ENCODE measurements at regions not wholly inside any gene's neighbourhood (a gene's known extent, or its start where the extent isn't known, plus 50 kb on each side); places are given as distances from the start of the nearest gene placed in this dataset.

DNA sequence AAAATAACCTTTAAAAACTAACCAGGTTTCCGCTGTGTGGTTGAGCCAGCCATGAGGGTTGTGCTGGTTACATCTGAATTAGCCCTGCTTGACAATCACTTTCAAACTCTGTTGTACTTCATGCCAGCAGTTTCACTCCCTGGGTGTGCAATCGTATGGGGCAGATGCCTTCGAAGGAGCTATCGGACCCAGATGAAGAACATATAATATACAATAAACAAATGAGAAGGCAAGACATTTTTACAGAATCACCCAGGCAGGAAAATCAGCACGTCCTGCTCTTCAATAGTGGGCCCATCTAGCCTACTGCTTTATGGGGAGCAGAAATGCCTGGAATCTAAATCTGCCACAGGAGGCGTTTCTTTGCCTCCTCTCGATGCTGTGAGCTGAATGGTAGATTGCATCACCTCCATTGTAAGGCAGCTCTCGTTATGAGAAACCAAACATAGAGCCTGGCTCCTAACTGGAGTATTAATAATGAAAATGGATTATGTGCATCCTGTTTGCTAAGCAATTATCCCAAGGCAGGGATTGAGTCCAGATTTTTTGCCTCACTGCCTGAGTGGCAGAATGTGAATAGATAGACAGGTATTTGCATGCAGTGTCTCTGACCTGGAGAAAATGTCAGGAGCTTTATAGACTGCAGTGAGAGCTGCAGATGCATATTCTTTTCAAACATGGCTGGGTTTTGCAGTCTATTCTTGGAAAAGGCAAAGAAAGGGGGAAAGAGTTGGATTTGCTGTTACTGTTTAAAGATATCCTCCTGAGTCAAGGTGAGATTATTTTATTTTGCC is 143.3 kb upstream of the SMARCA2 start:
- H3K4me3 ChIP-seq (ENCODE audit: low read depth, low read length) = no peak overlapping the region
- TF ChIP-seq, protein P1, sequence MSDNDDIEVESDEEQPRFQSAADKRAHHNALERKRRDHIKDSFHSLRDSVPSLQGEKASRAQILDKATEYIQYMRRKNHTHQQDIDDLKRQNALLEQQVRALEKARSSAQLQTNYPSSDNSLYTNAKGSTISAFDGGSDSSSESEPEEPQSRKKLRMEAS (IDR thresholded peaks at IDR 0.05; ENCODE audit: low read depth, low read length) = no peak
- TF ChIP-seq, protein P2, sequence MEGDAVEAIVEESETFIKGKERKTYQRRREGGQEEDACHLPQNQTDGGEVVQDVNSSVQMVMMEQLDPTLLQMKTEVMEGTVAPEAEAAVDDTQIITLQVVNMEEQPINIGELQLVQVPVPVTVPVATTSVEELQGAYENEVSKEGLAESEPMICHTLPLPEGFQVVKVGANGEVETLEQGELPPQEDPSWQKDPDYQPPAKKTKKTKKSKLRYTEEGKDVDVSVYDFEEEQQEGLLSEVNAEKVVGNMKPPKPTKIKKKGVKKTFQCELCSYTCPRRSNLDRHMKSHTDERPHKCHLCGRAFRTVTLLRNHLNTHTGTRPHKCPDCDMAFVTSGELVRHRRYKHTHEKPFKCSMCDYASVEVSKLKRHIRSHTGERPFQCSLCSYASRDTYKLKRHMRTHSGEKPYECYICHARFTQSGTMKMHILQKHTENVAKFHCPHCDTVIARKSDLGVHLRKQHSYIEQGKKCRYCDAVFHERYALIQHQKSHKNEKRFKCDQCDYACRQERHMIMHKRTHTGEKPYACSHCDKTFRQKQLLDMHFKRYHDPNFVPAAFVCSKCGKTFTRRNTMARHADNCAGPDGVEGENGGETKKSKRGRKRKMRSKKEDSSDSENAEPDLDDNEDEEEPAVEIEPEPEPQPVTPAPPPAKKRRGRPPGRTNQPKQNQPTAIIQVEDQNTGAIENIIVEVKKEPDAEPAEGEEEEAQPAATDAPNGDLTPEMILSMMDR (IDR thresholded peaks at IDR 0.05; ENCODE audit: low read depth, low read length) = peak; percentile 6
- DNase-seq (ENCODE audit: low read depth) = peak; percentile 22

DNA sequence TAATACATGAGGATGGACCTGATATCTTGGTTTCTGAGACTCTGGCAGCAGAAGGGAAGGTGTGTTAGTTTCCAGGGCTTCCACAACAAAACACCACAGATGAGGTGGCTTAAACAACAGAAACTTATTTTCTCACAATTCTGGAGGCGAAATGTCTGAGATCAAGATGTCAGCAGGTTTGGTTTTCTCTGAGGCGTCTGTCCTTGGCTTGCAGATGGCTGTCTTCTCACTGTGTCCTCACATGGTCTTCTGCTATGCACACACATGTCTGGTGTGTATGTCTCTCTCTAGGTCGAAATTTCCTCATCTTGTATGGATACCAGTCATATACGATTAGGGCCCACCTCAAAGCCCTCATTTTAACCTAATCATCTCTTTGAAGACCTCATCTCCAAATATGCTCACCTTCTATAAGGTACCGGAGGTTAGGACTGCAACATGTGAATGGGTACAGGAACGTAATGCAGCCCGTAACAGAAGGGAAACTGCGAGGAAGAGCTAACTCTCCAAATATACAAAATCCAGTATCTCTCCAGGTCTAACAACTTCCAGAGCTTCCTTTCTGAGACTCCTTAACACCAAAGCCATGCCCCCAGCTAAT is 139.8 kb upstream of the SMARCA2 start:
- no peak overlapping the region for H3K4me3 ChIP-seq (ENCODE audit: low read depth, low read length)
- no peak for DNase-seq (ENCODE audit: low read depth)
- TF ChIP-seq POLR2A (IDR thresholded peaks at IDR 0.05; ENCODE audit: extremely low read depth, insufficient read length) = no peak
- TF ChIP-seq, protein P2 (IDR thresholded peaks at IDR 0.05; ENCODE audit: low read depth, low read length) = no peak
- TF ChIP-seq MYC (IDR thresholded peaks at IDR 0.05; ENCODE audit: low read depth, low read length) = no peak
- TF ChIP-seq, protein P1 (IDR thresholded peaks at IDR 0.05; ENCODE audit: low read depth, low read length) = no peak

DNA sequence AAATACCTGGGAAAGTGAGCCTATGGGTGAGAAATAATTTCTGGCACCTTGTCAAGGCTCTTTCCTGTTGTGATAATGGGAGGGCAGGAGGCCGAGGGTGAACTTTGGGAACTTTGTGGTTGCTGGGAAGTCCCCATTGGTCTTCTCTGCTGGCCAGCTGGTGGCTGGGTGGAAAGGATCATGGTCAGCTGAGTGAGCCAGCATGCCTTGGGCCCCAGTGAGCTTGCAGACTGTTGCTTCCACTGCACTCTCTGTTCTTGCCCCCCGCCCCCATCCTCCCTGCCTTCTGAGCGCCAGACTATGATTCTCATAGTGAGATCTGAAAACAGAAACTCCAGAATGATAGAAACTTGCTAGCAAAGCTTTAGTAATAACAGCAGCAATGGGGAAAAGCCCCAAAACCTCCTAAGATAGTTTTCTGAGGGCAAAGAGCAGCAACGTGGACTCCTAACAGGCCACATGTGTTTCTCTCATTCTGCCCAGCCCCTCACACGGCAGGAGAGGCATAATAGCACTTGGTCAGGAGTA is 139.2 kb upstream of the SMARCA2 start:
- TF ChIP-seq MYC (IDR thresholded peaks at IDR 0.05; ENCODE audit: low read depth, low read length) = no peak
- no peak for TF ChIP-seq POLR2A (IDR thresholded peaks at IDR 0.05; ENCODE audit: extremely low read depth, insufficient read length)
- TF ChIP-seq, protein P1 (IDR thresholded peaks at IDR 0.05; ENCODE audit: low read depth, low read length) = no peak
- TF ChIP-seq, protein P2 (IDR thresholded peaks at IDR 0.05; ENCODE audit: low read depth, low read length) = no peak
- no peak overlapping the region for H3K4me3 ChIP-seq (ENCODE audit: low read depth, low read length)
- no peak for DNase-seq (ENCODE audit: low read depth)

DNA sequence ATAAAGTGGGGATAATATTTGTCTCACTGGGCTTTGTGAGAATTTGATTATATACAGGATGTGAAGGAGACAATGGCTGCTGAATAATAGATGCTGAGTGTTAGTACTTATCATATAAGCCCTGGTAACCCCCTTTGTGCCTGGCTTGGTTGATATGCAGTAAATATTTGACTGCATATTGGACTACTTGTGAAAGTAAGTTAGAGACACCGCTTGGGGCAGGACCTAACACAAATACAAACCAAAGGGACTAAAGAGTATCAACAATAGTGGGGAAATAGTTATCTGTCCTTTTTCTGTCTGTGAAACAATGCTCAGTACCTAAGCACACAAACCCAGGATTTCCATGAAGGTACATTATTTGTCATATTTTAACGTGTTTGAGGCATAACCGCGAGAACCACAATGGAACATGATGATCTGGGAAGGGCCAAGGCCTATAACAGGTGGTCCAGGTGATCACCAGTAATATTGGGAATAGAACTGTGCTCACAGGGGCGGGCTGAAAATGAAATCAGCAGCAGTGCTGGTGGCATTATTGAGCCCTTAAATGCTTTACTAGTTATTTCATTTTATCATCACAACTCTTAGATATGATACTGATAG is 138.2 kb upstream of the SMARCA2 start:
- no peak overlapping the region for H3K4me3 ChIP-seq (ENCODE audit: low read depth, low read length)
- no peak for DNase-seq (ENCODE audit: low read depth)
- TF ChIP-seq MYC (IDR thresholded peaks at IDR 0.05; ENCODE audit: low read depth, low read length) (no peak), POLR2A (IDR thresholded peaks at IDR 0.05; ENCODE audit: extremely low read depth, insufficient read length) (no peak)
- TF ChIP-seq, protein P2 (IDR thresholded peaks at IDR 0.05; ENCODE audit: low read depth, low read length) = no peak
- TF ChIP-seq, protein P1 (IDR thresholded peaks at IDR 0.05; ENCODE audit: low read depth, low read length) = no peak

DNA sequence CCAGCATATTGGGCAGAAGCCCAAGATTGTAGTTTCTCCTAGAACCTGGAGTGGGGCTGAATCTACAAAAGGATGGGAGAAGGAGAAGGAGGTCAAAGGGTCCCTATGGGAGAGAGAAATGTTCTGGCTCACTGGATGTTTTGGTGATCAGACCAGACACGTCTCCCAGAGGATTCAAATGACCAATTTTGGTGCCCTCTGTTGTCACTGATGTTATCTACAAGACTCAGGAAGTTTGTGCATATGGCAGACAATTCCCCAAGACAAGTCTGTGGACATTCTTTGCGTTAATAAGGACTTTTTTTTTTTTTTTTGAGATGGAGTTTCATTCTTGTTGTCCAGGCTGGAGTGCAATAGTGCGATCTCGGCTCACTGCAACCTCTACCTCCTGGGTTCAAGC is 137.2 kb upstream of the SMARCA2 start:
- no peak for DNase-seq (ENCODE audit: low read depth)
- TF ChIP-seq POLR2A (IDR thresholded peaks at IDR 0.05; ENCODE audit: extremely low read depth, insufficient read length) (no peak), MYC (IDR thresholded peaks at IDR 0.05; ENCODE audit: low read depth, low read length) (no peak)
- TF ChIP-seq, protein P2 (IDR thresholded peaks at IDR 0.05; ENCODE audit: low read depth, low read length) = no peak
- TF ChIP-seq, protein P1 (IDR thresholded peaks at IDR 0.05; ENCODE audit: low read depth, low read length) = no peak
- no peak overlapping the region for H3K4me3 ChIP-seq (ENCODE audit: low read depth, low read length)

Measured in NB4 (cell line).